ENCODE measurements at regions not wholly inside any gene's neighbourhood (a gene's known extent, or its start where the extent isn't known, plus 50 kb on each side); places are given as distances from the start of the nearest gene placed in this dataset.
"Not testable (repeated sequence)": the region's sequence is repeated elsewhere in the genome, so short reads cannot be mapped to it uniquely, and the experiment has no call there.

DNA sequence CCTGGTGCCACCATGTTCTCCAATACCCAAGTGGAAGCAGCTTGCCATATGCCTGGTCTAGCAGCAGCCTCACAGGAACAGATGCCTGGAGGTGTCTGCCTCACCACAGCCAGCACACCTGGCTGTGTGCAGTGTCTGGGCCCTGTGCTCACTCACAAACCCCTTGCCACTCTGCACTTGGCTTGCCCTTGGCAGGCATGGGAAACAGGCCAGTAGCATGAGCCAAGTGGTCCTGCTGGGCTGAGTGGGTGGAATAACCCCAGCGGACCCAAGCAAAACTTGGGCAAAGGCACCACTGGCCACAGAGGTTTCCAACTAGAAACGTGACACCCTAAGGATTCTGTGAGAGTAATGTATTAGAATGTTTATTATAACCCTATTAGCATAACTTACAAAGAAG lies 600.5 kb upstream of the GJE1 start:
- Mint-ChIP-seq H3K27me3 (peaks cover 7% of the 10 kb centered on the region), H3K4me3 (no peak overlapping the region), H3K36me3 (no peaks in the 10 kb centered on the region), H3K27ac (no peak overlapping the region), H3K9me3 (peaks cover 0 to 2% (median 0%) of the 10 kb centered on the region in 7 donors), H3K4me1 (no peaks in the 10 kb centered on the region)
- Histone ChIP-seq H3K36me3 (ENCODE audit: control insufficient read depth, insufficient read depth, low read length) (no peaks in the 10 kb centered on the region), H3K27ac (ENCODE audit: insufficient read depth, low read length, poor library complexity, severe bottlenecking) (no peak overlapping the region), H3K4me3 (ENCODE audit: low read depth, low read length) (no peak overlapping the region), H3K4me1 (ENCODE audit: control insufficient read depth, insufficient read depth, low read length, poor library complexity, severe bottlenecking) (no peaks in the 10 kb centered on the region), H3K27me3 (ENCODE audit: control insufficient read depth, insufficient read depth, low read length) (no peaks in the 10 kb centered on the region), H3K9me3 (ENCODE audit: control insufficient read depth in 2 of 2, low read length in 2 of 2) (no peaks in the 10 kb centered on the region)
- no peak for DNase-seq
- no peak for ATAC-seq (ENCODE audit: low read depth in 2 of 2)

DNA sequence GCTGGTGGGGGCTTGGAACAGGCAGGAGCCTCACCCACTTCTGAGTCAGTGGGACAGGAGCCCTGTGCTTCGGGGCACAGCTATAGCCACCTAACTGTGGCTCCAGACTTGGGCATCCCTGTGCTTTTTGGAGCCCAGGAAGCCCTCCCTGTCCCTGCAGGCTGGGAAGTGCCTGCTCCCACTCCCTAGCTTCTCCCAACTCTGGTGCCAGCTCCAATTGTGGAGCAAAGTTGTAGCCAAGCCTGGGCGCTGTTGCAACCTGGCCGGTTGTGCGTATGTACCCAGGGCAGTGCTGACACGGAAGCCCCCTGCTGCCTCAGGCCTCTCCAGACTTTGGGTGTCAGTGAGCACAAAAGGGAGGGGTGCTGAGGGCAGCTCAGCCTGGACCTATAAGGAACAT lies 601.7 kb upstream of the GJE1 start:
- Mint-ChIP-seq H3K4me3 (no peak overlapping the region), H3K9me3 (peaks cover 0 to 2% (median 0%) of the 10 kb centered on the region in 7 donors), H3K27me3 (peaks cover 5% of the 10 kb centered on the region), H3K36me3 (no peaks in the 10 kb centered on the region), H3K4me1 (peaks cover 0 to 4% (median 0%) of the 10 kb centered on the region in 4 donors), H3K27ac (no peak overlapping the region)
- H3K27ac ChIP-seq (ENCODE audit: insufficient read depth, low read length, poor library complexity, severe bottlenecking), result no peak overlapping the region
- ATAC-seq (ENCODE audit: low read depth in 2 of 2), result no peak
- DNase-seq, result no peak
- no peaks in the 10 kb centered on the region for H3K27me3 ChIP-seq (ENCODE audit: control insufficient read depth, insufficient read depth, low read length)
- no peaks in the 10 kb centered on the region for H3K36me3 ChIP-seq (ENCODE audit: control insufficient read depth, insufficient read depth, low read length)
- no peaks in the 10 kb centered on the region for H3K9me3 ChIP-seq (ENCODE audit: control insufficient read depth in 2 of 2, low read length in 2 of 2)
- H3K4me1 ChIP-seq (ENCODE audit: control insufficient read depth, insufficient read depth, low read length, poor library complexity, severe bottlenecking), result no peaks in the 10 kb centered on the region
- H3K4me3 ChIP-seq (ENCODE audit: low read depth, low read length), result no peak overlapping the region

DNA sequence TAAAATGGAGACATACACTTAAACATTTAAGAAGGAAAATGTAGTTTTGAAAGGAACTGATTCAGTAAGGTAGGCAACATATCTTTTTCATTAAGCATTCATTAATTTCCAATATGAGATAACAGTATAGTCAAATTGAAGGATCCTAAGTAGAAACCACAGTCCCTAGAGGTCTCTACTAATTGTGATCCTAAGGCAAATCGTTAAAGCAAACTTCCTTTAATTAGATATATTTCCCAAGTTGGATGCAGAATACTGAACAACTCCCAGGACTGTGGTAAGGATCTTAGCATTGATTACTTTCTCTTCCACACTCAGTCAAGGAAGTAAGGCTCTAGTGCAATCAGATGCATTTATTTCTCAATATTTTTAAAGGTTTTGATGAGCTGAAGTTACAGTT lies 604.1 kb upstream of the GJE1 start:
- Histone ChIP-seq H3K4me1 (ENCODE audit: control insufficient read depth, insufficient read depth, low read length, poor library complexity, severe bottlenecking) (no peaks in the 10 kb centered on the region), H3K27ac (ENCODE audit: insufficient read depth, low read length, poor library complexity, severe bottlenecking) (no peak overlapping the region), H3K9me3 (ENCODE audit: control insufficient read depth in 2 of 2, low read length in 2 of 2) (no peaks in the 10 kb centered on the region), H3K4me3 (ENCODE audit: low read depth, low read length) (no peak overlapping the region), H3K36me3 (ENCODE audit: control insufficient read depth, insufficient read depth, low read length) (no peaks in the 10 kb centered on the region), H3K27me3 (ENCODE audit: control insufficient read depth, insufficient read depth, low read length) (no peaks in the 10 kb centered on the region)
- Mint-ChIP-seq H3K27me3 (no peaks in the 10 kb centered on the region), H3K4me3 (no peak overlapping the region), H3K4me1 (peaks cover 0 to 4% (median 0%) of the 10 kb centered on the region in 4 donors), H3K9me3 (peaks cover 0 to 2% (median 0%) of the 10 kb centered on the region in 7 donors), H3K27ac (no peak overlapping the region), H3K36me3 (no peaks in the 10 kb centered on the region)
- DNase-seq (no peak), ATAC-seq (ENCODE audit: low read depth in 2 of 2) (no peak)

DNA sequence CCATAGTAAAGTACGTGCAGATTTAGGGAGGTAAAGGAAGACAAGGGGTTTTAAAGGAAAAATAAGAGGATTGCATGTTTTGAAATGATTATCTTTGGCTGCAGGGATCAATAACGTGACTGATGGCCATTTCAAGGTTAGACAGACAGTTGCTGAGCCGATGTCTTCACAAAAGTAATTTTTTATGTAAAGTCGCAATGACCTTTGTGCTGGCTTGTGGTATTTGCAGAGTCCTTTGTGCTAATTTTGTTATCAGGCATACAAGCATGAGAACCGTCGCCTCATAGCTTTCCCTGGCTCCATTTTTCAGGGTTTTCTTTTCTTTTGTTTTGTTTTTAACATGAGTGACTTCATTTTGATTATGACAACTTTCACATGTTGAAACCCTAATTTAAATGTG lies 605.7 kb upstream of the GJE1 start:
- DNase-seq (no peak), ATAC-seq (ENCODE audit: low read depth in 2 of 2) (no peak)
- H3K27me3 Mint-ChIP-seq, result no peaks in the 10 kb centered on the region
- H3K27ac Mint-ChIP-seq, result no peak overlapping the region
- no peaks in the 10 kb centered on the region for H3K27me3 ChIP-seq (ENCODE audit: control insufficient read depth, insufficient read depth, low read length)
- peaks cover 0 to 2% (median 0%) of the 10 kb centered on the region in 7 donors for H3K9me3 Mint-ChIP-seq
- H3K27ac ChIP-seq (ENCODE audit: insufficient read depth, low read length, poor library complexity, severe bottlenecking), result no peak overlapping the region
- H3K36me3 Mint-ChIP-seq, result no peaks in the 10 kb centered on the region
- no peaks in the 10 kb centered on the region for H3K36me3 ChIP-seq (ENCODE audit: control insufficient read depth, insufficient read depth, low read length)
- H3K4me3 Mint-ChIP-seq, result no peak overlapping the region
- H3K4me1 Mint-ChIP-seq, result peaks cover 0 to 4% (median 0%) of the 10 kb centered on the region in 4 donors
- H3K4me1 ChIP-seq (ENCODE audit: control insufficient read depth, insufficient read depth, low read length, poor library complexity, severe bottlenecking), result no peaks in the 10 kb centered on the region
- H3K9me3 ChIP-seq (ENCODE audit: control insufficient read depth in 2 of 2, low read length in 2 of 2), result no peaks in the 10 kb centered on the region
- no peak overlapping the region for H3K4me3 ChIP-seq (ENCODE audit: low read depth, low read length)

DNA sequence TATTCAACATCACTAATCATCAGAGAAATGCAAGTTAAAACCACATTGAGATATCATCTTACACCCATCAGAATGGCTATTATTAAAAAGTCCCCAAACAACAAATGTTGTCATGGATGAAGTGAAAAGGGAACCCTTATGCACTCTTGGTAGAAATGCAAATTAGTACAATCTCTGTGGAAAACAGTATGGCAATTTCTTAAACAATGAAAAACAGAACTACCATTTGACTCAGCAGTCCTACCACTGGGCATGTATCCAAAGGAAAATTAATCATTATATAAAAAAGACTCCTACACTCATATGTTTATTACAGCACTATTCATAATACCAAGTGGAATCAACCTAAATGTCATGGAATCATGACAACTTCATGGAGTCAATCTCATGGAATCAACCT lies 611.3 kb upstream of the GJE1 start:
- no peak for ATAC-seq (ENCODE audit: low read depth in 2 of 2)
- no peaks in the 10 kb centered on the region for H3K4me1 ChIP-seq (ENCODE audit: control insufficient read depth, insufficient read depth, low read length, poor library complexity, severe bottlenecking)
- no peak overlapping the region for H3K4me3 Mint-ChIP-seq
- H3K27me3 ChIP-seq (ENCODE audit: control insufficient read depth, insufficient read depth, low read length), result no peaks in the 10 kb centered on the region
- H3K9me3 ChIP-seq (ENCODE audit: control insufficient read depth in 2 of 2, low read length in 2 of 2), result no peaks in the 10 kb centered on the region
- no peak overlapping the region for H3K4me3 ChIP-seq (ENCODE audit: low read depth, low read length)
- no peaks in the 10 kb centered on the region for H3K36me3 Mint-ChIP-seq
- no peak overlapping the region for H3K27ac Mint-ChIP-seq
- H3K27ac ChIP-seq (ENCODE audit: insufficient read depth, low read length, poor library complexity, severe bottlenecking), result no peak overlapping the region
- no peak for DNase-seq
- peaks cover 6% of the 10 kb centered on the region for H3K27me3 Mint-ChIP-seq
- no peaks in the 10 kb centered on the region for H3K9me3 Mint-ChIP-seq
- H3K36me3 ChIP-seq (ENCODE audit: control insufficient read depth, insufficient read depth, low read length), result no peaks in the 10 kb centered on the region
- H3K4me1 Mint-ChIP-seq, result no peaks in the 10 kb centered on the region

DNA sequence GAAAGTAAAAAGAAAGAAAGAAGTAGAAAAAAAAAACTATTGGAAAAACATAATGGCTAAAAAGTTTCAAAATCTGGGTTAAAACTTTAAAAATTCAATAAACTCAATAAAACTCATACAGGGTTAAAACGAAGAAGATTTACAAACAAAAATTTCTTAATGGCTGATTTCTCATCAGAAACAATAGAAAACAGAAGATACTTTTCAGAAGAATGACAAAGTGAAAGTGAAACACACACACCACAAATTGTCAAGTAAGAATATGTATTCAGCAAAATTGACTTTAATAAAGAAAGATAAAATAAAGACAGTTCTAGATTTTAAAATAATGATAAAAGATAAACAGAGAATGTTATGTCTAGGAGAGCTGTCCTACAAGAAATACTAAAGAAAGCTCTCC lies 618.9 kb upstream of the GJE1 start:
- H3K27ac Mint-ChIP-seq, result no peak overlapping the region

DNA sequence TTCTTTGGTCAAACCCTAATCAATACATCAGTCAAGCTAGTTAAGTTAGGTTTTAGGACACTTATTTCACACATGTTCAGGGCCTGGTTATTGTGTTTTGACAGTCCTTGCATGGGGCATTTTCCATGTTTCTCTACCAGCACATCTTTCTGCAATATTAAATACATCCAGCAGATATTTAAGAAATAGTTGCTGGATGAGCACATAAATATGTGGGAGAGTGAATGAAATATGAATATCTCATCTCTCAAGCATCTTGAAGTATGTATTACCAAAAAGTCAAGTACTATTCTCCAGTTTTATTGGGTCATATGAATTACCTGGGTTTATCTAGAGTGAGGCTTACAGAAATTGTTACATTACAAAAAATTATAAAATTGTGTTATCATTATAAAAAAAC lies 621.9 kb upstream of the GJE1 start:
- no peaks in the 10 kb centered on the region for H3K36me3 Mint-ChIP-seq
- H3K9me3 Mint-ChIP-seq, result peaks cover 0 to 11% (median 6%) of the 10 kb centered on the region in 7 donors
- peaks cover 8% of the 10 kb centered on the region for H3K4me1 ChIP-seq (ENCODE audit: control insufficient read depth, insufficient read depth, low read length, poor library complexity, severe bottlenecking)
- ATAC-seq (ENCODE audit: low read depth in 2 of 2) (no peak), DNase-seq (no peak)
- H3K27ac Mint-ChIP-seq, result no peak overlapping the region
- no peak overlapping the region for H3K4me3 ChIP-seq (ENCODE audit: low read depth, low read length)
- peaks cover 7 to 10% of the 10 kb centered on the region in 2 experiments for H3K9me3 ChIP-seq (ENCODE audit: control insufficient read depth in 2 of 2, low read length in 2 of 2)
- H3K36me3 ChIP-seq (ENCODE audit: control insufficient read depth, insufficient read depth, low read length), result no peaks in the 10 kb centered on the region
- H3K27ac ChIP-seq (ENCODE audit: insufficient read depth, low read length, poor library complexity, severe bottlenecking), result no peak overlapping the region
- H3K4me1 Mint-ChIP-seq, result peaks cover 6 to 13% (median 8%) of the 10 kb centered on the region in 4 donors
- H3K4me3 Mint-ChIP-seq, result no peak overlapping the region
- H3K27me3 Mint-ChIP-seq, result peaks cover 4% of the 10 kb centered on the region
- H3K27me3 ChIP-seq (ENCODE audit: control insufficient read depth, insufficient read depth, low read length), result no peaks in the 10 kb centered on the region

More for the DNA sequence above, 618.9 kb upstream of the GJE1 start:
- H3K4me1 Mint-ChIP-seq, result peaks cover 6 to 13% (median 8%) of the 10 kb centered on the region in 4 donors
- Histone ChIP-seq H3K9me3 (ENCODE audit: control insufficient read depth in 2 of 2, low read length in 2 of 2) (no peaks in the 10 kb centered on the region), H3K27ac (ENCODE audit: insufficient read depth, low read length, poor library complexity, severe bottlenecking) (no peak overlapping the region), H3K27me3 (ENCODE audit: control insufficient read depth, insufficient read depth, low read length) (no peaks in the 10 kb centered on the region), H3K4me3 (ENCODE audit: low read depth, low read length) (peak overlapping the region; percentile 57), H3K4me1 (ENCODE audit: control insufficient read depth, insufficient read depth, low read length, poor library complexity, severe bottlenecking) (peaks cover 8% of the 10 kb centered on the region), H3K36me3 (ENCODE audit: control insufficient read depth, insufficient read depth, low read length) (no peaks in the 10 kb centered on the region)
- DNase-seq, result peak in 2 of 3 donors; percentile 13 to 48
- H3K36me3 Mint-ChIP-seq, result no peaks in the 10 kb centered on the region
- ATAC-seq (ENCODE audit: low read depth in 2 of 2), result no peak
- no peaks in the 10 kb centered on the region for H3K9me3 Mint-ChIP-seq
- H3K4me3 Mint-ChIP-seq, result no peak overlapping the region
- peaks cover 4% of the 10 kb centered on the region for H3K27me3 Mint-ChIP-seq

DNA sequence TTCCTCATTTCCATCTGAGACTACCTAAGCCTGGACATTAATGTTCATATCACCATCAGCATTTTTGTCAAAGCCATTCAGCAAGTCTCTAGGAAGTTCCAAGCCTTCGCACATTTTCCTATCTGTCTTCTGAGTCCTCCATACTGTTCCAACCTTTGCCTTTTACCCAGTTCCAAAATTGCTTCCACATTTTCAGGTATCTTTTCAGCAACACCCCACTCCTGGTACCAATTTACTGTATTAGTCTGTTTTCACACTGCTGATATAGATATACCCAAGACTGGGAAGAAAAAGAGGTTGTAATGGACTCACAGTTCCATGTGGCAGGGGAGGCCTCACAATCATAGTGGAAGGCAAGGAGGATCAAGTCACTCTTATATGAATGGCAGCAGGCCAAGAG lies 626.7 kb upstream of the GJE1 start:
- H3K4me1 Mint-ChIP-seq; H3K4me3 ChIP-seq (ENCODE audit: low read depth, low read length); H3K27me3 ChIP-seq (ENCODE audit: control insufficient read depth, insufficient read depth, low read length); H3K36me3 ChIP-seq (ENCODE audit: control insufficient read depth, insufficient read depth, low read length); H3K27ac ChIP-seq (ENCODE audit: insufficient read depth, low read length, poor library complexity, severe bottlenecking); H3K27ac Mint-ChIP-seq; H3K27me3 Mint-ChIP-seq; H3K4me1 ChIP-seq (ENCODE audit: control insufficient read depth, insufficient read depth, low read length, poor library complexity, severe bottlenecking); DNase-seq; H3K36me3 Mint-ChIP-seq; ATAC-seq (ENCODE audit: low read depth in 2 of 2); H3K4me3 Mint-ChIP-seq: not testable (repeated sequence)
- peaks cover 7 to 12% of the 10 kb centered on the region in 2 experiments for H3K9me3 ChIP-seq (ENCODE audit: control insufficient read depth in 2 of 2, low read length in 2 of 2)
- peaks cover 0 to 23% (median 12%) of the 10 kb centered on the region in 7 donors for H3K9me3 Mint-ChIP-seq

Measured in CD4-positive, CD25-positive, alpha-beta regulatory T cell (primary cell).